ENCODE measurements at regions not wholly inside any gene's neighbourhood (a gene's known extent, or its start where the extent isn't known, plus 50 kb on each side); places are given as distances from the start of the nearest gene placed in this dataset.

GRCh38 chr15:36221992-36222391, 357.4 kb upstream of the CDIN1 start:
- ATAC-seq: no peak
- in situ Hi-C loops (cut with HindIII; ENCODE audit: low pct_unique_long_range_greater_than_20kb, low sequenced_read_pairs): no loop called here
- POLR2A ChIA-PET: no interaction called here
- CTCF ChIA-PET: no interaction called here
- Histone ChIP-seq H3K27me3 (ENCODE audit: control insufficient read depth, insufficient read depth, low read length) (no peaks in the 10 kb centered on the region), H3K4me3 (ENCODE audit: low read depth in 2 of 2, low read length in 2 of 2) (no peak overlapping the region), H3K4me1 (ENCODE audit: control insufficient read depth, insufficient read depth, low read length) (no peaks in the 10 kb centered on the region), H3K36me3 (ENCODE audit: control insufficient read depth, insufficient read depth, low read length) (no peaks in the 10 kb centered on the region), H3K27ac (ENCODE audit: low read length) (no peak overlapping the region), H3K9me3 (ENCODE audit: control insufficient read depth, insufficient read depth, low read depth, low read length) (peaks cover 11% of the 10 kb centered on the region; the same call in 1 of the 2 replicates)
- no TSS peak for BruUV-seq (replicated peaks)
- intact Hi-C loops (cut with micrococcal nuclease; ENCODE audit: unreplicated experiment): no loop called here
- DNase-seq (ENCODE audit: low read depth, low spot score): no peak
- no peak for TF ChIP-seq SIN3A (IDR thresholded peaks at IDR 0.05; ENCODE audit: borderline replicate concordance, insufficient read depth, low read depth, low read length)
- TF ChIP-seq CTCF (IDR thresholded peaks at IDR 0.05): no peak
- no peak for TF ChIP-seq REST (IDR thresholded peaks at IDR 0.05; ENCODE audit: insufficient read depth in 1 of 2, low read depth in 2 of 2, low read length in 1 of 2)
- no peak for TF ChIP-seq TCF7L2 (IDR thresholded peaks at IDR 0.05; ENCODE audit: low read depth, low read length)
- no peak for TF ChIP-seq POLR2AphosphoS5 (IDR thresholded peaks at IDR 0.05; ENCODE audit: low read depth, low read length)

- Histone ChIP-seq H3K4me3 (ENCODE audit: low read depth in 2 of 2, low read length in 2 of 2) (no peak overlapping the region), H3K9me3 (ENCODE audit: control insufficient read depth, insufficient read depth, low read depth, low read length) (no peaks in the 10 kb centered on the region), H3K4me1 (ENCODE audit: control insufficient read depth, insufficient read depth, low read length) (no peaks in the 10 kb centered on the region), H3K36me3 (ENCODE audit: control insufficient read depth, insufficient read depth, low read length) (no peaks in the 10 kb centered on the region), H3K27me3 (ENCODE audit: control insufficient read depth, insufficient read depth, low read length) (no peaks in the 10 kb centered on the region), H3K27ac (ENCODE audit: low read length) (no peak overlapping the region)
- TF ChIP-seq REST (IDR thresholded peaks at IDR 0.05; ENCODE audit: insufficient read depth in 1 of 2, low read depth in 2 of 2, low read length in 1 of 2) (no peak), CTCF (IDR thresholded peaks at IDR 0.05) (no peak)
- intact Hi-C loops (cut with micrococcal nuclease; ENCODE audit: unreplicated experiment): no loop called here
- ATAC-seq (no peak), DNase-seq (ENCODE audit: low read depth, low spot score) (no peak)
- in situ Hi-C loops (cut with HindIII; ENCODE audit: low pct_unique_long_range_greater_than_20kb, low sequenced_read_pairs): no loop called here
- BruUV-seq (replicated peaks): no TSS peak
- CTCF ChIA-PET: no interaction called here
- POLR2A ChIA-PET: no interaction called here
These were observed 348.6 kb upstream of the CDIN1 start for GRCh38 chr15:36230776-36231175.

All from Panc1 (cell line).